Muscle of leg (tissue), 3 donors: ENCODE measurements at regions not wholly inside any gene's neighbourhood (a gene's known extent, or its start where the extent isn't known, plus 50 kb on each side); places are given as distances from the start of the nearest gene placed in this dataset.
"Not testable (repeated sequence)": the region's sequence is repeated elsewhere in the genome, so short reads cannot be mapped to it uniquely, and the experiment has no call there.

Experiments used
- DNase-seq: peaks from one replicate; pipeline ENCODE4 v3.0.0; 2013
- H3K27ac ChIP-seq: one replicate; pipeline ENCODE4 v1.5.1; 2013; ENCODE audit warnings: mild to moderate bottlenecking, low read length, control low read depth
- H3K27me3 ChIP-seq: one replicate; pipeline ENCODE4 v1.6.1; 2013; ENCODE audit warnings: low read length; ENCODE audit not compliant: control insufficient read depth, insufficient read depth
- H3K36me3 ChIP-seq: one replicate; pipeline ENCODE4 v1.6.1; 2013; ENCODE audit warnings: low read length; ENCODE audit not compliant: control insufficient read depth, insufficient read depth
- H3K4me1 ChIP-seq: one replicate; pipeline ENCODE4 v1.6.1; 2013; ENCODE audit warnings: low read length; ENCODE audit not compliant: control insufficient read depth, insufficient read depth
- H3K4me3 ChIP-seq: one replicate; pipeline ENCODE4 v1.5.1; 2013; ENCODE audit warnings: low read length, control low read depth
- H3K9me3 ChIP-seq: replicated peaks from 2 replicates; pipeline ENCODE4 v1.6.1; 2013; ENCODE audit warnings: low read depth, low read length; ENCODE audit not compliant: control insufficient read depth
- WGBS: methylation state at CpG from one replicate; pipeline ENCODE4 v1.1.5; 2013; ENCODE audit warnings: missing lambda C conversion rate; ENCODE audit not compliant: insufficient coverage; 5-methylcytosine and 5-hydroxymethylcytosine counted together

DNA sequence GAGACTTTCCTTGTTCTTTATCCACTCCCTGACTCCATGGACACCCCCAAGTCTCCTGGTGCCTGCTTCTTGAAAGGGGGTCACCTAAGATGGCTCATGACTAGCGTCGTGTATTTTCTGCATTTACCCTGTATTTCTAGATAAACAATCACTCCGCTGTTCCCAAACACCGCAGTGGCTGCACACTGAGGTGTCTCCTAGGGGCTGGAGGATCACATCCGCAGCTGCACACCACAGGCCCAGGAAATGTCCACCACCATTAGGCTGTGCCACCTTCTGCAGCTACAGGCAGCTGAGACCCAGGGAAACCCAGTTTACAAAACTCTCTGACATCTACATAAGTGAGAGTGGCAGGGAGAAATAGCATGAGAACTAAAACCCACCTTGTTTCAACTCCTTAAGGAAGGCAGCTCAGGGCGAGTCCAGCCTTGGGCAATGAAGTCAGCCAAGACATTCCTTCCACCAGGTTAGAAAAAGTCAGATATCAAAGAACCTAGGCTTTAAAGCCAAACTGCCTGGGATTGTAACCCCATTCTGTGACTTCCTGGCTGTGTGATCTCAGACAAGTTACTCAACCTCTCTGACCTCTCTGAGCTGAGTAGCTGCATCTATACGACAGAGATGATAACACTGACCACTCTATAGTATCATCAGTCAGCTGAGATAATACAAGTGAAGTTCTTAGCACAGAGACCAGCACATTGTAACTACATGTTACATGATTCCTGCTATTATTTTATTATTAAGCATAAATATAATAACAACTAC, 102.2 kb downstream of the SNX5 start:
- Histone ChIP-seq H3K9me3 (no peaks in the 10 kb centered on the region), H3K4me3 (no peak overlapping the region), H3K36me3 (no peaks in the 10 kb centered on the region), H3K27me3 (no peaks in the 10 kb centered on the region), H3K27ac (peak overlapping the region; percentile 39), H3K4me1 (peaks cover 57% of the 10 kb centered on the region)
- DNase-seq = no peak
- 89% methylated on average over 5 of the region's 7 CpGs for WGBS

GRCh38 chr20:17863577-17864292, 104.9 kb downstream of the SNX5 start:
- DNase-seq = no peak
- Histone ChIP-seq H3K9me3 (no peaks in the 10 kb centered on the region), H3K4me3 (no peak overlapping the region), H3K36me3 (no peaks in the 10 kb centered on the region), H3K27ac (peak overlapping the region; percentile 4), H3K4me1 (peaks cover 55% of the 10 kb centered on the region), H3K27me3 (no peaks in the 10 kb centered on the region)
- 76% methylated on average over 7 of the region's 11 CpGs for WGBS

- H3K4me1 ChIP-seq = peaks cover 53% of the 10 kb centered on the region
- H3K27me3 ChIP-seq = no peaks in the 10 kb centered on the region
- WGBS = 90% methylated on average over 3 of the region's 4 CpGs
- H3K27ac ChIP-seq = peak overlapping the region; percentile 4
- no peaks in the 10 kb centered on the region for H3K9me3 ChIP-seq
- DNase-seq = no peak
- no peaks in the 10 kb centered on the region for H3K36me3 ChIP-seq
- no peak overlapping the region for H3K4me3 ChIP-seq
These were observed 105.4 kb downstream of the SNX5 start for GRCh38 chr20:17863209-17863576.

GRCh38 chr20:17862171-17862570, 106.4 kb downstream of the SNX5 start:
- H3K36me3 ChIP-seq = no peaks in the 10 kb centered on the region
- H3K27ac ChIP-seq = no peak overlapping the region
- no peaks in the 10 kb centered on the region for H3K27me3 ChIP-seq
- peaks cover 47% of the 10 kb centered on the region for H3K4me1 ChIP-seq
- no peak overlapping the region for H3K4me3 ChIP-seq
- H3K9me3 ChIP-seq = peaks cover 2% of the 10 kb centered on the region
- 81% methylated on average over 1 of the region's 1 CpG for WGBS
- no peak for DNase-seq

GRCh38 chr20:17861620-17862019, 107.0 kb downstream of the SNX5 start:
- 91% methylated on average over 6 of the region's 9 CpGs for WGBS
- H3K36me3 ChIP-seq, H3K27me3 ChIP-seq, H3K9me3 ChIP-seq, H3K4me3 ChIP-seq, DNase-seq, H3K27ac ChIP-seq: not testable (repeated sequence)
- H3K4me1 ChIP-seq = peaks cover 45% of the 10 kb centered on the region

- Histone ChIP-seq H3K4me1 (peaks cover 38% of the 10 kb centered on the region), H3K27me3 (no peaks in the 10 kb centered on the region), H3K36me3 (no peaks in the 10 kb centered on the region), H3K27ac (no peak overlapping the region), H3K9me3 (peaks cover 4% of the 10 kb centered on the region), H3K4me3 (no peak overlapping the region)
- WGBS = 88% methylated on average over 11 of the region's 15 CpGs
- DNase-seq = no peak
These were observed 108.0 kb downstream of the SNX5 start for GRCh38 chr20:17860301-17861197.

DNA sequence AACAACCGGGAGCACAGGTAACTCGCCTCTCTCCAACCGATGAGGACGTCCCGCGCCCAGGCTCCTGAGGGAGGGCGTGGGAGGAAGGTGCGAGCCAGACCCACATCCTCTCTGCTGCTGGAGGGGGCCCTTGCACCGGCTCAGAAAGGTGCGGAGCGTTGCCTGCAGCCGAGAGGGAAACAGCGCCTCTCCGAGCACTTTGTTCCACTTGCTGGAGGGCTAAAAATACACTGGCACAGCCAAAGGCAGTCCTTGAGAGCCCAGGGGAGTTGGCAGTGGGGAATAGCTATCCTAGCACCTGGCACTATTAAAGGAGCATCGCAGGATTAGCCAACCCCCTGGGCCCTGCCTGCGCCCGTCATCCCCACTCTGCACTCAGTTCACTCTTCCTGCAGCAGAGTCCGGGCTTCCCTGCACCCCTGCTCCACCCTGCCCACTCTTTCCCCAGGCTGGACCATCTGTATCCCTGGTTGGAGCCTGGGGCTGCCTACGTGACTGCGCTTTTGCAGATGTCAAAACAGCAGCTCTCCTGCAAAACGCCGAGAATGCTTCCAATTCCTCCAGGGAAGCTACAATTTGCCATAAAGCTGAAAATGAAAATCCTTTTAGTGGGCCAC, 108.9 kb downstream of the SNX5 start:
- WGBS = 35% methylated on average over 15 of the region's 22 CpGs
- no peak for DNase-seq
- H3K36me3 ChIP-seq = no peaks in the 10 kb centered on the region
- H3K4me1 ChIP-seq = peaks cover 34% of the 10 kb centered on the region
- peaks cover 4% of the 10 kb centered on the region for H3K9me3 ChIP-seq
- no peak overlapping the region for H3K4me3 ChIP-seq
- H3K27ac ChIP-seq = no peak overlapping the region
- no peaks in the 10 kb centered on the region for H3K27me3 ChIP-seq

GRCh38 chr20:17859002-17859615, 109.5 kb downstream of the SNX5 start:
- no peaks in the 10 kb centered on the region for H3K36me3 ChIP-seq
- H3K4me1 ChIP-seq = peaks cover 34% of the 10 kb centered on the region
- H3K4me3 ChIP-seq = no peak overlapping the region
- peaks cover 4% of the 10 kb centered on the region for H3K9me3 ChIP-seq
- H3K27me3 ChIP-seq = no peaks in the 10 kb centered on the region
- no peak overlapping the region for H3K27ac ChIP-seq
- no peak for DNase-seq
- WGBS = 69% methylated on average over 3 of the region's 7 CpGs

DNA sequence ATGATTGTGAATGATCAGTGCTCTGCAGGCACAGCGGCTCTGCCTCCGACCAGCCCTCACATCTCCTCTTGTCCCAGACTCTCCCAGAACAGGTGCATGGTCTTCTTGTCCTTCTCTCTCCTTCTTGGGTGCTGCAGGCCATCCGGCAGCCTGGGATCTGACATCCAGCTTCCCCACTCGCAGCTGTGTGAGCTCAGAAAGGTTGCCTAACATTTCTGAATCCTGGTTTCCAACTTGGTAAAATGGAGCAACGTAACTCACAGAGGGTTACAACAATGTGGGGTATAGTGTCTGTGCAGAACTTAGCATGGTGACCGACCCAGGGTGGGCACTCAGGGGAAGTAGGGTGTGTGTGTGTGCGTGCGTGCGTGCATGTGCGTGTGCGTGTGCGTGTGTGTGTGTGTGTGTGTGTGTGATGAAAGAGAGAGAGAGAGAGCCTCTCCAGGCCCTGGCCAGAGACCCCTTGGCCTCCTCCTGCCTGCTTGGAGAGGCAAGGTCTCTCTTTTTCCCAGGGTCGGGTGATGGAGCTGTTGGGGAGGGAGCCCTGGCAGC, 110.1 kb downstream of the SNX5 start:
- peaks cover 4% of the 10 kb centered on the region for H3K9me3 ChIP-seq
- H3K36me3 ChIP-seq = no peaks in the 10 kb centered on the region
- no peak overlapping the region for H3K27ac ChIP-seq
- 95% methylated on average over 11 of the region's 13 CpGs for WGBS
- H3K4me1 ChIP-seq = peaks cover 29% of the 10 kb centered on the region
- no peaks in the 10 kb centered on the region for H3K27me3 ChIP-seq
- DNase-seq = no peak
- H3K4me3 ChIP-seq = no peak overlapping the region
